ENCODE measurements at regions not wholly inside any gene's neighbourhood (a gene's known extent, or its start where the extent isn't known, plus 50 kb on each side); places are given as distances from the start of the nearest gene placed in this dataset.

DNA sequence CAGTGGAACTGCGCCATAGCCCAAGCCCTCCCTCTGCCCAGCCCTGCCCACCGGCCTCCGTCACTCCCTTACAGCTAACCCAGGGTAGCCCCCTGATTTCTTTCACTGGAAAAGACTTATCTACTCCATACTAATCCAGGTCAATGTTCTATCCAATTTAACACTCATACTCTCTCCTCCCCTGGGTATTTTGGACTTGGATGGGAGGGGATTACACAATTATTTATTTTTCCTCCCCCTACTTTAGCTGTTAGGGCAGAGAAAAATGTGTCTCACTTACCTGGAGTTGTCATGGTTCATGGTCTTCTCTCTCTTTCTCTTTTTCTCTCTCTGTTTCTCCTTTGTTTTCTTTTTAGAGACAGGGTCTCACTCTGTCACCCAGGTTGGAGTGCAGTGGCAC, 100.6 kb upstream of the ST8SIA3 start:
- Histone ChIP-seq H3K79me2 (ENCODE audit: low read length) (no peaks in the 10 kb centered on the region), H3K9ac (ENCODE audit: low read length) (no peak overlapping the region), H3K4me2 (ENCODE audit: low read length) (no peak overlapping the region), H3K9me3 (ENCODE audit: insufficient read depth, low read length) (no peaks in the 10 kb centered on the region), H4K20me1 (ENCODE audit: insufficient read depth, low read length) (no peaks in the 10 kb centered on the region), H3K36me3 (replicated peaks; ENCODE audit: low read depth, low read length) (no peaks in the 10 kb centered on the region), H3K27ac (ENCODE audit: low read length) (no peak overlapping the region), H3K27me3 (ENCODE audit: low read depth, low read length) (no peaks in the 10 kb centered on the region), H3K4me3 (ENCODE audit: low read length) (no peak overlapping the region), H2AFZ (ENCODE audit: low read depth, low read length) (no peak overlapping the region), H3K4me1 (ENCODE audit: low read length) (no peaks in the 10 kb centered on the region)
- TF ChIP-seq EZH2phosphoT487 (IDR thresholded peaks at IDR 0.05; ENCODE audit: low read depth) (no peak), CTCF (IDR thresholded peaks at IDR 0.05; ENCODE audit: low read depth, low read length) (no peak)

DNA sequence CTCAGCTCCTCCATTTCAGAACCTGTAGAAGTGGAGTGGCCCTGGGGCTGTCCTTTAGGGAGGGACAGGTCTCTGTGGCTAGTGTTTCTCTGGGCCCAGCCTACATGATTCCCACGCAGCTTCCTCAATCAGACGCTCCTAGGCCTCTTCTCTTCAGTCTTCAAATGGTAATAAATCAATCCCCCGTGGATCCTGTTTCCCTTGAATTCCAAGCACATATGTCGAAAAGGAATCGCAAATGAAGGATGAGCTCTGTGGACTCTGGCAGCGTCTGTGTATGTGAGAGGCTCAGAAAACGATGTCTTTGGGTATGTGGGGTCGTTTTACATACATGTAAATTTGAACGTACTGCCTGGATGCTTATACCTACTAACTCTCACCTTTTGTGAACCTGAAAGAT, 98.5 kb upstream of the ST8SIA3 start:
- Histone ChIP-seq H3K4me2 (ENCODE audit: low read length) (no peak overlapping the region), H3K9me3 (ENCODE audit: insufficient read depth, low read length) (no peaks in the 10 kb centered on the region), H3K4me1 (ENCODE audit: low read length) (no peaks in the 10 kb centered on the region), H3K36me3 (replicated peaks; ENCODE audit: low read depth, low read length) (no peaks in the 10 kb centered on the region), H3K4me3 (ENCODE audit: low read length) (no peak overlapping the region), H3K9ac (ENCODE audit: low read length) (no peak overlapping the region), H2AFZ (ENCODE audit: low read depth, low read length) (no peak overlapping the region), H3K27ac (ENCODE audit: low read length) (no peak overlapping the region), H3K27me3 (ENCODE audit: low read depth, low read length) (0 out of 2 replicates have a peak, but pooled peaks cover under 1% of the 10 kb centered on the region), H3K79me2 (ENCODE audit: low read length) (no peaks in the 10 kb centered on the region), H4K20me1 (ENCODE audit: insufficient read depth, low read length) (no peaks in the 10 kb centered on the region)
- TF ChIP-seq EZH2phosphoT487 (IDR thresholded peaks at IDR 0.05; ENCODE audit: low read depth) (no peak), CTCF (IDR thresholded peaks at IDR 0.05; ENCODE audit: low read depth, low read length) (no peak)

DNA sequence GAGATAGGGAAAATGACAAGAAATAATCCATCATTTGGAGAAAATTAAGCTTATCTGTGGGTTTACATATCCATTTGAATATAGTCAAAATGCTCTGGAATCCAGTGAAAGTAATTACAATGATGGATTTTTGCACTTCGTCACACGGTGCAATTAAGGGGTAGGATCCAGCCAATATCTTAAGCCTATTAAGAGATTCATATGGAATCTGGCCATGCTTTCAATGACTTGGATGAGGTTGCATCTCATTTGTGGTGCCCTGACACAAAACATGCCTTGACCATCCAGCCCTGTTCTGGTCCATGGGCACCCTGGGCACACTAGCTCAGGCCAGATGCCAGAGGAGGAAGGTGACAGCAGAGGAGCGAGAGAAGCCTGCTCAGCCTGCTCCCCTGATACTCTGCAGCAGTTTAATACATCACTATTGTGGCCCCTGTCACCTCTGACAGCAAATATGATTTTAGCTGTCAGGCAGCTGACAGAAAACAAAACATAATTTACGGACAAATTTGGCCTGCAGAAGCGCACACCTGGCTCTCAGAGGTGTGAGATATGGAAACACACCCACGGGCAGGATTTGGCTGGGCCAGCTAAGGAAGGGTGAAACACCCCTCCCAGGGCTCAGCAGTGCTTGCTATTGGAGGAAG, 94.1 kb upstream of the ST8SIA3 start:
- H3K9me3 ChIP-seq (ENCODE audit: insufficient read depth, low read length): 0 out of 2 replicates have a peak, but pooled peaks cover 5% of the 10 kb centered on the region
- no peak overlapping the region for H3K27ac ChIP-seq (ENCODE audit: low read length)
- TF ChIP-seq EZH2phosphoT487 (IDR thresholded peaks at IDR 0.05; ENCODE audit: low read depth): no peak
- no peak for TF ChIP-seq CTCF (IDR thresholded peaks at IDR 0.05; ENCODE audit: low read depth, low read length)
- H3K27me3 ChIP-seq (ENCODE audit: low read depth, low read length): peaks cover 7% of the 10 kb centered on the region; the same call in 1 of the 2 replicates
- H3K4me2 ChIP-seq (ENCODE audit: low read length): no peak overlapping the region
- H4K20me1 ChIP-seq (ENCODE audit: insufficient read depth, low read length): no peaks in the 10 kb centered on the region
- no peak overlapping the region for H3K9ac ChIP-seq (ENCODE audit: low read length)
- no peaks in the 10 kb centered on the region for H3K4me1 ChIP-seq (ENCODE audit: low read length)
- H3K79me2 ChIP-seq (ENCODE audit: low read length): no peaks in the 10 kb centered on the region
- no peak overlapping the region for H3K4me3 ChIP-seq (ENCODE audit: low read length)
- no peaks in the 10 kb centered on the region for H3K36me3 ChIP-seq (replicated peaks; ENCODE audit: low read depth, low read length)
- no peak overlapping the region for H2AFZ ChIP-seq (ENCODE audit: low read depth, low read length)

DNA sequence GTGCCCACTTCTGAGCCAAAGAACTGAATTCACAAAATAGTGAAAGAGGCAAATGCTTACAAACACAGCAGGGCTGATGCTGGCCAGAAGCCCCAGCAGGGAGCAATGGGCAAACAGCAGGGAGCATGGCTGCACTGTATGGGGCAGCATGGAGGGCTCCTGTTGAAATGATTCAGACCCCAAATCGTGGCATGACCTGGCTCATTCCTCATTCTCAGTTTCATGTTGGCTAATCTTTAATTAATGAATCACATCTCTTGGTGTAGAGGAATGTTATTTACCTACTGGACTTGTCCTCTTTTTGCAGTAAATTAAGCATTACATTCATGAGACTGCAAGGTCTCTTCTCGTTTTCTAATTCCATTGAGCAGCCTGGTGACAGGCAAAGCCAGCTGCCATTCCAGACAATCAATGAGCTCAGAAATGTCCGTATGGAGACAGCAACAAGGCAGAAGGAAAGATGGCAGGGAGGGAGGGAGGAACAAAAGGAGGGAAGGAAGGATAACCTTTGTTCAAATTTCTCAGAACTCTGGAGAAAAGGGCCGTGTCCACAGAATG, 84.9 kb upstream of the ST8SIA3 start:
- no peak overlapping the region for H2AFZ ChIP-seq (ENCODE audit: low read depth, low read length)
- no peak for TF ChIP-seq CTCF (IDR thresholded peaks at IDR 0.05; ENCODE audit: low read depth, low read length)
- TF ChIP-seq EZH2phosphoT487 (IDR thresholded peaks at IDR 0.05; ENCODE audit: low read depth): no peak
- peaks cover 29% of the 10 kb centered on the region for H3K27me3 ChIP-seq (ENCODE audit: low read depth, low read length)

More for the DNA sequence above, 84.9 kb upstream of the ST8SIA3 start:
- H3K4me1 ChIP-seq (ENCODE audit: low read length): peaks cover 12% of the 10 kb centered on the region
- no peak overlapping the region for H3K4me3 ChIP-seq (ENCODE audit: low read length)
- no peaks in the 10 kb centered on the region for H3K36me3 ChIP-seq (replicated peaks; ENCODE audit: low read depth, low read length)
- no peaks in the 10 kb centered on the region for H3K9me3 ChIP-seq (ENCODE audit: insufficient read depth, low read length)
- no peak overlapping the region for H3K27ac ChIP-seq (ENCODE audit: low read length)
- no peaks in the 10 kb centered on the region for H3K79me2 ChIP-seq (ENCODE audit: low read length)
- H3K9ac ChIP-seq (ENCODE audit: low read length): no peak overlapping the region
- no peaks in the 10 kb centered on the region for H4K20me1 ChIP-seq (ENCODE audit: insufficient read depth, low read length)
- H3K4me2 ChIP-seq (ENCODE audit: low read length): no peak overlapping the region

Measured in OCI-LY3 (cell line).